HG03469 (cell line): ENCODE measurements at regions not wholly inside any gene's neighbourhood (a gene's known extent, or its start where the extent isn't known, plus 50 kb on each side); places are given as distances from the start of the nearest gene placed in this dataset.

Experiments
- ATAC-seq: cut with Tn5 transposase; IDR thresholded peaks from one replicate; pipeline ENCODE4 v1.9.1; 2021; ENCODE audit warnings: mild to moderate bottlenecking, moderate library complexity, moderate number of reproducible peaks; ENCODE audit not compliant: unreplicated experiment

GRCh38 chr2:19141234-19142004 is 217.0 kb downstream of the OSR1 start:
- no peak for ATAC-seq

- no peak for ATAC-seq
Measured at GRCh38 chr2:19140463-19141208, 217.8 kb downstream of the OSR1 start.

GRCh38 chr2:19139386-19139785 is 219.0 kb downstream of the OSR1 start:
- ATAC-seq = no peak

- no peak for ATAC-seq
Measured at GRCh38 chr2:19138264-19138825, 220.1 kb downstream of the OSR1 start.

- ATAC-seq = no peak
Measured at GRCh38 chr2:19137433-19137832, 221.0 kb downstream of the OSR1 start.

GRCh38 chr2:19132967-19133366 is 225.5 kb downstream of the OSR1 start:
- ATAC-seq = no peak

- no peak for ATAC-seq
Measured at GRCh38 chr2:19131871-19132270, 226.6 kb downstream of the OSR1 start.

GRCh38 chr2:19128148-19128547 is 230.3 kb downstream of the OSR1 start:
- ATAC-seq = no peak

GRCh38 chr2:19127616-19128015 is 230.8 kb downstream of the OSR1 start:
- no peak for ATAC-seq

- no peak for ATAC-seq
Measured at GRCh38 chr2:19125901-19126680, 232.3 kb downstream of the OSR1 start.

GRCh38 chr2:19124135-19124534 is 234.3 kb downstream of the OSR1 start:
- ATAC-seq = no peak

- no peak for ATAC-seq
Measured at GRCh38 chr2:19123556-19123955, 234.9 kb downstream of the OSR1 start.

GRCh38 chr2:19122220-19122619 is 236.2 kb downstream of the OSR1 start:
- no peak for ATAC-seq

GRCh38 chr2:19120941-19121750 is 237.3 kb downstream of the OSR1 start:
- ATAC-seq = no peak

GRCh38 chr2:19120181-19120580 is 238.2 kb downstream of the OSR1 start:
- no peak for ATAC-seq

- ATAC-seq = no peak
Measured at GRCh38 chr2:19119326-19120001, 239.0 kb downstream of the OSR1 start.

- no peak for ATAC-seq
Measured at GRCh38 chr2:19116918-19117317, 241.5 kb downstream of the OSR1 start.

- no peak for ATAC-seq
Measured at GRCh38 chr2:19114754-19115231, 243.6 kb downstream of the OSR1 start.

- ATAC-seq = no peak
Measured at GRCh38 chr2:19114126-19114525, 244.3 kb downstream of the OSR1 start.

- ATAC-seq = no peak
Measured at GRCh38 chr2:19111354-19111753, 247.1 kb downstream of the OSR1 start.
